AG08396 (cell line): ENCODE measurements at regions not wholly inside any gene's neighbourhood (a gene's known extent, or its start where the extent isn't known, plus 50 kb on each side); places are given as distances from the start of the nearest gene placed in this dataset.

Experiments used
- DNase-seq: peaks from one replicate; pipeline ENCODE4 v3.0.0; 2012; ENCODE audit warnings: low spot score, mixed read lengths

DNA sequence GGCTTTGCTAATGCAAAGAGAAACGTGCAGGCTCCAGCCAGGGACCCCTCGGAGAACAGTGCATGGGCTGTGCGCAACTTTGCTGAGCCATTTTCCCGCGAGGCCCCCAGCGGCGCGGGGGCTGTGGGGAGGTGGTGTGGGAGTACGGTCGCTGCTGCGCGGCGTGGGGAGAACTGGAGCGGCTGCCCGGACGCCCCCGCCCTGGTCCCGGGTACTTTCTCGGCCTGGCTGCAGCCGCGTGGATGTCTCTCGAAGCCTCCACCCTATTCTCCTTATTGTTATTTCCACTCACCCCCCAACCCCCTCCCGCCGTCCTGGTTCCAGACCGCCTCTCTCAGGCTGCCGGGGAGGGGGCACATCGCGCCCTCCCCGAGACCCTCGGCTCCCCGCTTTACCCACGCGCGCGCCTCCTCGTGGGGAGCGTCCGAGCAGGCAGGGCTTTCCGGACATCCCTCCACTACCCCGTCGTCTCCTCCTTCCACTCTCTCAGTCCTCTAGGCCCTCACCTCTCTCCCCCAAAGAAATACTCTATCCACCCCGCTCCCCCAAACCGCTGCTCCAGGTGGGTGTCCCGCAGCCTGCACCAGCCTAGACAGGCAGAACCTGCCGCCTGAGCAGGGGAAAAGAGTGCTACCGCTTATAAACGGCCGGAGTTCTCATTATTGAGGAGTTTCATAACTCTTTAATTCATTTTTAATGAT lies 68.6 kb upstream of the TBCA start:
- DNase-seq = peak; percentile 47

DNA sequence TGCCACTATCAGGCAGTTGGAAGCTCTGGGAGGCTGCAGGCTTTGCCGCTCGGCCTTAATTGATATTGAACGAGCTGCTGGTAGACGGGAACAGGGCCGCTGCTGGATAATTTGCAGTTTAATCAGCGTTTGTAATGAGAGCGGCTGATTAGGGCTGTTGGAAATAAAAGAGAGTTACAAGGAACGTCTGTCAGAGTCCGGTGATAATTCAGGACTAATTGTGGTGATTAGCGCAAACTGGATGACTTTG lies 68.2 kb upstream of the TBCA start:
- no peak for DNase-seq

GRCh38 chr5:77843570-77844372 lies 67.6 kb upstream of the TBCA start:
- DNase-seq = peak; percentile 34

- no peak for DNase-seq
These were observed 66.1 kb upstream of the TBCA start for GRCh38 chr5:77842243-77842642.

DNA sequence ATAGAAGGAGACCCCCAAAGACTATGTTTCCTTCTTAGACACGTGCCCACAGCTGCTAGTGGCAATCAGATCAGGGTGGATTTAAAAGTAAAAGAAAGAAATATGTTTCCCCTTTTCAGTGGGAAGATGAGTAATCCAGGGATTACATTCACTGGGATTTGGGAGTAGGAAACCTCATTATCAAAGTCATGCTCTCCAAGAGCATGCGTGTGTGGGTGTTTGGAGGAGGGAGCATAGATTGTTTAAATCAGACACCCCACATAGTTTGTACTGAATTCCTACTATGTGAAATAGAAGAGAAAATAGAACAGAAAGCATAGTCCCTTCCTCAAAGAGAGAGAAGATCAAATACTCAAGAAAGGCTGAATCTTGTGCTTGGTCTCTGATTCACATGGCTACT lies 65.5 kb upstream of the TBCA start:
- no peak for DNase-seq

GRCh38 chr5:77840930-77841329 lies 64.8 kb upstream of the TBCA start:
- no peak for DNase-seq

DNA sequence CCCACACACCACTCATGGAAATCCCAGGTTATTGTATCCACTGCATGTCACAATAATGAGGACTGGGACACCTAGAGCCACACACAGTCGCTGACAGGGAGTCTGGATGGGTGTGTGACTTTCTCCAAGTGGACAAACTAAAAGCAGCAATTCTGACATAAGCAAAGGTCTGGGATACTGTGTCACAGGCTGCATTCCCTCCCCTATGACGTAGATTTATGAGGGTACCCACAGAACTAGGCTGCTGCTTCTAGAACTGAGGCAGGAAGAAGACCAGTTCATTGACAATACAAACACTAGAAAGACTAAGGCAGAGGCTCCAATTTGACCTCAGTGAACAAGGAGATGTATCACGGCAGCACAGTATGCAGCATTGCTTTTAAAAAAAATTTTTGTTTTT lies 63.6 kb upstream of the TBCA start:
- no peak for DNase-seq

DNA sequence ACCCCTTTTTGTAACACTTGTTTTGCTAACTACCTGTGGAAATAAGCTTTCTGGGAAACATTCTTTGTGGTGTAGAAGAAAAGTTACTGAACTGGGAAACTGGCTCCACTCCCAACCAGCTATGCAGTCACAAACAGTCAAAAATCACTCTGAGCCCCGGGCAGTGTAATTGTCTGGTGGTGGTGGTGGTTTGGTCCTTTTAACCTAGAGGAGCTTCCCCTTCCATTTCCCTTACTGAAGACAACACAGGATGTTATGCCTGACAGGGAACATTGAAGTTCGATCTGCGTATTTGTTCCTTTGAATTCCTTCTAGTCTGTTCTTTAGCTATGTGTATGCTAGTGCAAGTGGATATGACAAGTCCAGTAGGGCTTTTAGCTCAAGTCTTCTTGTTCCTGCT lies 56.8 kb upstream of the TBCA start:
- DNase-seq = no peak

DNA sequence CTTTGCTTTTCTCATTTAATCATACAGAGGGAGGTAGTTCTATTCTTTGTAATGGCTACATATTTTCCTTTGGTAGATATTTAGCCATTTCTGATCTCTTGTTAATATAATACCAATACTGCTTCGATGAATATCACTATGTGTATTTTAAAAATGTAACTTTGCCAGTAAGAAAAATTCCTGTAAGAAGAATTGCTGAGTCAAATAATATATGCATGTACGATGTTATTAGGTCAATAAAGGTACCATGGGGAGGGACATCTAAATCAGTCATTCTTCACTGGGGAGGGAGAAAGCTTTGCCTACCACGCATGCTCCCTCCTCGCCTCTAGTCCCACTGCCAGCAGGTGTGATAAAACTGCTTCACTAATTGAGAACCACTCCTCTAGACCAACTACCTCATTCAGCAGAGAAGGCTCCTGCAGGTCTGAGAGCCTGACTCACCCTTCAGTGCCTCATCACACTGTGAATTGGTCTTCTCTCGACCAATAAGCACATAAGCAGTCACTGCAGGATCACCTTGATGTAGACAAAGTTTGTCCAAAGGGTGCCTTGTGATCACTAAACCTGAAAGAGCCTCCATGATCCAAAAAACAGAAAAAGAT lies 56.1 kb upstream of the TBCA start:
- DNase-seq = no peak

DNA sequence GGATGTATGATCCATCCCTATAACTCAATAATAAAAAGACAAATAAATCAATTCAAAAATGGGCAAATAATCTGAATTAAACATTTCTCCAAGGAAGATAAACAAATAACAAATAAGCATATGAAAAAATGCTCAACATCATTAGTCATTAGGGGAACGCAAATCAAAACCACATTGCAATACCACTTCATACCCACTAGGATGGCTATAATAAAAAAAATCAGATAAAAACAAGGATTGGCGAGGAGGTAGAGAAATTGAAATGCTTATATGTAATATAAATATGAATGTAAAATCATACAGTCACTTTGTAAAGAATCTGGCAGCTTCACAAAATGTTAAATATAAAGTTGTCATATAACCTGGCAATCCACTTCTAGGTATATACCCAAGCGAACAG lies 52.3 kb upstream of the TBCA start:
- DNase-seq = no peak
